ENCODE measurements at regions not wholly inside any gene's neighbourhood (a gene's known extent, or its start where the extent isn't known, plus 50 kb on each side); places are given as distances from the start of the nearest gene placed in this dataset.

GRCh38 chr6:23027281-23027680 is 457.9 kb downstream of the HDGFL1 start:
- H2AK5ac ChIP-seq (ENCODE audit: insufficient read length, low read length): no peak overlapping the region
- no peaks in the 10 kb centered on the region for H4K20me1 ChIP-seq (ENCODE audit: control insufficient read depth, insufficient read depth, insufficient read length)
- no peak overlapping the region for H4K8ac ChIP-seq (replicated peaks; ENCODE audit: insufficient read length, low read depth, low read length)
- H3K23ac ChIP-seq (ENCODE audit: insufficient read length, low read depth, low read length): no peak overlapping the region
- TF ChIP-seq, protein P1, sequence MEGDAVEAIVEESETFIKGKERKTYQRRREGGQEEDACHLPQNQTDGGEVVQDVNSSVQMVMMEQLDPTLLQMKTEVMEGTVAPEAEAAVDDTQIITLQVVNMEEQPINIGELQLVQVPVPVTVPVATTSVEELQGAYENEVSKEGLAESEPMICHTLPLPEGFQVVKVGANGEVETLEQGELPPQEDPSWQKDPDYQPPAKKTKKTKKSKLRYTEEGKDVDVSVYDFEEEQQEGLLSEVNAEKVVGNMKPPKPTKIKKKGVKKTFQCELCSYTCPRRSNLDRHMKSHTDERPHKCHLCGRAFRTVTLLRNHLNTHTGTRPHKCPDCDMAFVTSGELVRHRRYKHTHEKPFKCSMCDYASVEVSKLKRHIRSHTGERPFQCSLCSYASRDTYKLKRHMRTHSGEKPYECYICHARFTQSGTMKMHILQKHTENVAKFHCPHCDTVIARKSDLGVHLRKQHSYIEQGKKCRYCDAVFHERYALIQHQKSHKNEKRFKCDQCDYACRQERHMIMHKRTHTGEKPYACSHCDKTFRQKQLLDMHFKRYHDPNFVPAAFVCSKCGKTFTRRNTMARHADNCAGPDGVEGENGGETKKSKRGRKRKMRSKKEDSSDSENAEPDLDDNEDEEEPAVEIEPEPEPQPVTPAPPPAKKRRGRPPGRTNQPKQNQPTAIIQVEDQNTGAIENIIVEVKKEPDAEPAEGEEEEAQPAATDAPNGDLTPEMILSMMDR (conservative IDR thresholded peaks at IDR 0.05): no peak
- no peak overlapping the region for H4K91ac ChIP-seq (ENCODE audit: insufficient read length, low read depth, low read length)
- no peak overlapping the region for H3K27ac ChIP-seq (ENCODE audit: insufficient read length, low read depth, low read length)
- H3K9ac ChIP-seq (ENCODE audit: extremely low read depth, insufficient read length, low read length): no peak overlapping the region
- Mint-ChIP-seq H3K4me1 (peaks cover 11 to 15% of the 10 kb centered on the region in 2 experiments), H3K4me3 (no peak overlapping the region), H3K36me3 (ENCODE audit: insufficient read depth in 1 of 3, low read depth in 3 of 3) (no peaks in the 10 kb centered on the region), H3K27ac (no peak overlapping the region), H3K9me3 (no peaks in the 10 kb centered on the region; a peak in 1 of 5 replicates), H3K27me3 (ENCODE audit: low read depth) (no peaks in the 10 kb centered on the region)
- H3K79me2 ChIP-seq (ENCODE audit: insufficient read depth, low read length): no peaks in the 10 kb centered on the region
- no peak overlapping the region for H4K5ac ChIP-seq (ENCODE audit: insufficient read length, low read depth, low read length)
- H3K18ac ChIP-seq (ENCODE audit: insufficient read length, low read depth, low read length): no peak overlapping the region
- no peak overlapping the region for H3K4me2 ChIP-seq (ENCODE audit: insufficient read depth, insufficient read length, low read length)
- no peak overlapping the region for H2BK120ac ChIP-seq (ENCODE audit: low read depth, low read length, poor library complexity, severe bottlenecking)
- no peaks in the 10 kb centered on the region for H3K27me3 ChIP-seq (ENCODE audit: insufficient read depth, low read length)
- no peak overlapping the region for H2AFZ ChIP-seq (ENCODE audit: low read length)
- no peak for DNase-seq
- no peak overlapping the region for H2BK20ac ChIP-seq (ENCODE audit: low read depth, low read length, poor library complexity, severe bottlenecking)
- H2BK15ac ChIP-seq (ENCODE audit: low read depth, low read length): no peak overlapping the region
- no peak overlapping the region for H3K56ac ChIP-seq (ENCODE audit: insufficient read length, low read depth, low read length)
- H3K9me3 ChIP-seq (ENCODE audit: control insufficient read depth, low read depth, low read length): no peaks in the 10 kb centered on the region
- no peaks in the 10 kb centered on the region for H3K23me2 ChIP-seq (ENCODE audit: insufficient read length, low read depth, low read length, poor library complexity, severe bottlenecking)
- no peak overlapping the region for H3K4ac ChIP-seq (ENCODE audit: low read depth, low read length)
- H3K79me1 ChIP-seq (ENCODE audit: insufficient read depth, low read depth, low read length, poor library complexity, severe bottlenecking): no peaks in the 10 kb centered on the region
- no peak overlapping the region for H3T11ph ChIP-seq (ENCODE audit: low read length)
- H3K4me1 ChIP-seq (ENCODE audit: insufficient read depth, low read length): no peaks in the 10 kb centered on the region; the same call in 1 of the 2 replicates
- H3K14ac ChIP-seq (ENCODE audit: insufficient read depth, low read length): no peak overlapping the region
- no CpG with 5 or more reads among the region's 5 CpGs for WGBS (ENCODE audit: extremely low coverage, insufficient read length, low lambda C conversion rate)
- no peak overlapping the region for H2BK12ac ChIP-seq (ENCODE audit: insufficient read length, low read depth, low read length)
- H2BK5ac ChIP-seq (ENCODE audit: insufficient read length, low read length): no peak overlapping the region
